K562 (cell line): ENCODE measurements at regions not wholly inside any gene's neighbourhood (a gene's known extent, or its start where the extent isn't known, plus 50 kb on each side); places are given as distances from the start of the nearest gene placed in this dataset.
"Not testable (repeated sequence)": the region's sequence is repeated elsewhere in the genome, so short reads cannot be mapped to it uniquely, and the experiment has no call there.

Source experiments
- ETV5 ChIP-seq: sonication (generic); formaldehyde crosslinking; IDR thresholded peaks from 2 replicates; pipeline ENCODE4 v1.4.0; 2020; ENCODE audit warnings: low read depth, mild to moderate bottlenecking, missing genetic modification reagents
- EZH2 ChIP-seq: IDR thresholded peaks from 2 replicates; pipeline ENCODE4 v1.6.1; 2012; ENCODE audit warnings: low read depth, mild to moderate bottlenecking, inconsistent platforms, low read length, borderline replicate concordance
- GATA2 ChIP-seq: sonication (generic); formaldehyde crosslinking; IDR thresholded peaks from 2 replicates; pipeline ENCODE4 v1.4.0; 2020; ENCODE audit warnings: mild to moderate bottlenecking, missing genetic modification reagents
- GTF2E2 ChIP-seq: fragments of 200-800 bp; sonication (Bioruptor generic); IDR thresholded peaks from 2 replicates; pipeline ENCODE4 v1.6.1; 2016; ENCODE audit warnings: missing genetic modification characterization, missing compliant biosample characterization
- LARP7 ChIP-seq: fragments of 450-650 bp; IDR thresholded peaks from 2 replicates; pipeline ENCODE4 v1.6.1; 2016
- MAFK ChIP-seq: IDR thresholded peaks from 2 replicates; pipeline ENCODE4 v1.6.1; 2011; ENCODE audit warnings: low read length, improper control_type of control experiment
- MEF2D ChIP-seq: conservative IDR thresholded peaks from 2 replicates; pipeline ENCODE4 v1.6.1; 2016; ENCODE audit warnings: low read depth, missing genetic modification characterization, missing compliant biosample characterization
- POU5F1 ChIP-seq: fragments of 150-350 bp; IDR thresholded peaks from 2 replicates; pipeline ENCODE4 v1.6.1; 2014; ENCODE audit warnings: borderline replicate concordance, low read length, low read depth, mild to moderate bottlenecking; ENCODE audit not compliant: partially characterized antibody
- RBFOX2 ChIP-seq: fragments of 200-400 bp; formaldehyde crosslinking; IDR thresholded peaks from 2 replicates; pipeline ENCODE4 v1.6.1; 2017; ENCODE audit warnings: low read depth, mild to moderate bottlenecking, low read length, moderate library complexity
- SOX6 ChIP-seq: fragments of 450-650 bp; IDR thresholded peaks from 2 replicates; pipeline ENCODE4 v1.6.1; 2014; ENCODE audit warnings: mild to moderate bottlenecking
- TF ChIP-seq, protein P1 (sequence below), 3 experiments: IDR thresholded peaks in 2 of 3; conservative IDR thresholded peaks in 1 of 3; 2 replicates each; pipeline ENCODE4 v1.5.1; 2011 to 2012; ENCODE audit warnings: low read length in 3 of 3, mild to moderate bottlenecking in 3 of 3, control low read depth in 2 of 3, improper control_type of control experiment in 1 of 3, inconsistent platforms in 1 of 3, low read depth in 1 of 3, mixed read lengths in 1 of 3, moderate library complexity in 1 of 3; ENCODE audit not compliant: insufficient read depth in 2 of 3
- TF ChIP-seq, protein P2 (sequence below), 2 experiments: fragments of 450-650 bp in 1 of 2; IDR thresholded peaks; 2 replicates each; pipeline ENCODE4 v1.6.1; 2011 to 2017; ENCODE audit warnings: low read depth in 2 of 2, antibody characterized with exemption in 1 of 2, borderline replicate concordance in 1 of 2, low read length in 1 of 2, mild to moderate bottlenecking in 1 of 2, mixed read lengths in 1 of 2; ENCODE audit not compliant: control insufficient read depth in 1 of 2
- TF ChIP-seq, protein P3 (sequence below): fragments of 450-650 bp; formaldehyde crosslinking; IDR thresholded peaks from 2 replicates; pipeline ENCODE4 v1.4.0; 2020; ENCODE audit warnings: mild to moderate bottlenecking, moderate library complexity

DNA sequence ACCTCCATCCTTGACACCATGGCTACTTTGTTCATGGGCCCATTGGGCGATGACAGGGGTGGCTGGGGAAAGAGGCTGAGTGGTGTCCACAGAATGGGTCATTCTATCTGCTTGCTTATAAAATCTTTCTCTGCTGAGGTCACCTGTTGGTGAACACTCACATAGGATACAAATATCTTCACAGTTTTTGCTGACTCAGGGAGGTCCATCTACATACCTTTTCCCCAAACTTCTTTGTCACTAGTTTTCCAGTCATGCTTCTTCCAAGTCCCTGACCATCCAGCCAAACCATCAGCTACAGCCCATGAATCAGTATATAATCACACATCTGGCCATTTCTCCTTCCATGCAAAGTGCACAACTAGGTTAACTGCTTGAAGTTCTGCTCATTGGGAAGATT, 347.6 kb downstream of the TMEM38B start:
- not testable (repeated sequence) for TF ChIP-seq POU5F1; EZH2; MAFK; ETV5 (CRISPR knock-in tag); SOX6; GTF2E2; MEF2D (tag); LARP7; RBFOX2; GATA2 (CRISPR knock-in tag)
- TF ChIP-seq, protein P1, sequence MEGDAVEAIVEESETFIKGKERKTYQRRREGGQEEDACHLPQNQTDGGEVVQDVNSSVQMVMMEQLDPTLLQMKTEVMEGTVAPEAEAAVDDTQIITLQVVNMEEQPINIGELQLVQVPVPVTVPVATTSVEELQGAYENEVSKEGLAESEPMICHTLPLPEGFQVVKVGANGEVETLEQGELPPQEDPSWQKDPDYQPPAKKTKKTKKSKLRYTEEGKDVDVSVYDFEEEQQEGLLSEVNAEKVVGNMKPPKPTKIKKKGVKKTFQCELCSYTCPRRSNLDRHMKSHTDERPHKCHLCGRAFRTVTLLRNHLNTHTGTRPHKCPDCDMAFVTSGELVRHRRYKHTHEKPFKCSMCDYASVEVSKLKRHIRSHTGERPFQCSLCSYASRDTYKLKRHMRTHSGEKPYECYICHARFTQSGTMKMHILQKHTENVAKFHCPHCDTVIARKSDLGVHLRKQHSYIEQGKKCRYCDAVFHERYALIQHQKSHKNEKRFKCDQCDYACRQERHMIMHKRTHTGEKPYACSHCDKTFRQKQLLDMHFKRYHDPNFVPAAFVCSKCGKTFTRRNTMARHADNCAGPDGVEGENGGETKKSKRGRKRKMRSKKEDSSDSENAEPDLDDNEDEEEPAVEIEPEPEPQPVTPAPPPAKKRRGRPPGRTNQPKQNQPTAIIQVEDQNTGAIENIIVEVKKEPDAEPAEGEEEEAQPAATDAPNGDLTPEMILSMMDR (IDR thresholded peaks at IDR 0.05 in 2 of 3, conservative IDR thresholded peaks at IDR 0.05 in 1 of 3; ENCODE audit: insufficient read depth in 2 of 3, low read depth in 1 of 3, low read length in 3 of 3): not testable (repeated sequence)
- TF ChIP-seq, protein P2, sequence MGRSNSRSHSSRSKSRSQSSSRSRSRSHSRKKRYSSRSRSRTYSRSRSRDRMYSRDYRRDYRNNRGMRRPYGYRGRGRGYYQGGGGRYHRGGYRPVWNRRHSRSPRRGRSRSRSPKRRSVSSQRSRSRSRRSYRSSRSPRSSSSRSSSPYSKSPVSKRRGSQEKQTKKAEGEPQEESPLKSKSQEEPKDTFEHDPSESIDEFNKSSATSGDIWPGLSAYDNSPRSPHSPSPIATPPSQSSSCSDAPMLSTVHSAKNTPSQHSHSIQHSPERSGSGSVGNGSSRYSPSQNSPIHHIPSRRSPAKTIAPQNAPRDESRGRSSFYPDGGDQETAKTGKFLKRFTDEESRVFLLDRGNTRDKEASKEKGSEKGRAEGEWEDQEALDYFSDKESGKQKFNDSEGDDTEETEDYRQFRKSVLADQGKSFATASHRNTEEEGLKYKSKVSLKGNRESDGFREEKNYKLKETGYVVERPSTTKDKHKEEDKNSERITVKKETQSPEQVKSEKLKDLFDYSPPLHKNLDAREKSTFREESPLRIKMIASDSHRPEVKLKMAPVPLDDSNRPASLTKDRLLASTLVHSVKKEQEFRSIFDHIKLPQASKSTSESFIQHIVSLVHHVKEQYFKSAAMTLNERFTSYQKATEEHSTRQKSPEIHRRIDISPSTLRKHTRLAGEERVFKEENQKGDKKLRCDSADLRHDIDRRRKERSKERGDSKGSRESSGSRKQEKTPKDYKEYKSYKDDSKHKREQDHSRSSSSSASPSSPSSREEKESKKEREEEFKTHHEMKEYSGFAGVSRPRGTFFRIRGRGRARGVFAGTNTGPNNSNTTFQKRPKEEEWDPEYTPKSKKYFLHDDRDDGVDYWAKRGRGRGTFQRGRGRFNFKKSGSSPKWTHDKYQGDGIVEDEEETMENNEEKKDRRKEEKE (IDR thresholded peaks at IDR 0.05; ENCODE audit: borderline replicate concordance in 1 of 2, control insufficient read depth in 1 of 2, low read depth in 2 of 2, low read length in 1 of 2): not testable (repeated sequence)
- TF ChIP-seq, protein P3, sequence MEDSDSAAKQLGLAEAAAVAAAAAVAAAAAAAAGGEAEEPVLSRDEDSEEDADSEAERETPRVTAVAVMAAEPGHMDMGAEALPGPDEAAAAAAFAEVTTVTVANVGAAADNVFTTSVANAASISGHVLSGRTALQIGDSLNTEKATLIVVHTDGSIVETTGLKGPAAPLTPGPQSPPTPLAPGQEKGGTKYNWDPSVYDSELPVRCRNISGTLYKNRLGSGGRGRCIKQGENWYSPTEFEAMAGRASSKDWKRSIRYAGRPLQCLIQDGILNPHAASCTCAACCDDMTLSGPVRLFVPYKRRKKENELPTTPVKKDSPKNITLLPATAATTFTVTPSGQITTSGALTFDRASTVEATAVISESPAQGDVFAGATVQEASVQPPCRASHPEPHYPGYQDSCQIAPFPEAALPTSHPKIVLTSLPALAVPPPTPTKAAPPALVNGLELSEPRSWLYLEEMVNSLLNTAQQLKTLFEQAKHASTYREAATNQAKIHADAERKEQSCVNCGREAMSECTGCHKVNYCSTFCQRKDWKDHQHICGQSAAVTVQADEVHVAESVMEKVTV (CRISPR knock-in tag): not testable (repeated sequence)
